ENCODE measurements at regions not wholly inside any gene's neighbourhood (a gene's known extent, or its start where the extent isn't known, plus 50 kb on each side); places are given as distances from the start of the nearest gene placed in this dataset.
"Not testable (repeated sequence)": the region's sequence is repeated elsewhere in the genome, so short reads cannot be mapped to it uniquely, and the experiment has no call there.

DNA sequence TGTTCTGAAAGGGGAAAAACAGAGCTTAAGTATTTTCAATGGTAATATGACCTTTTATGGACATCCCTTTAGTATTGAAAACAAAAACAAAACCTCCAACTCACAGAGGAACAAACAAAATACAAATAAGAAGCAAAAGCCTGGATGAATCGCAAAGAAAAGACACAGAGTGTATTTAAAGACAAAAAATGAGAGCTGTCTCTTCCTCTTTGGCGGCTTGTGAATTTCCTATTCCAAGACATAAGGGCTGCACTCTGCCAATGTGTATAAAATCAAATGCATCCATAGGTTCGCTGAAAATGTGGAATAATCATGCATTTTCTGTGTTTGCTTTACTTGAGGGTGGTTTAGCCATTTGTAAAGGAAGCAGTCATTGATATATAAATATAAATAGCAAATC is 739.3 kb upstream of the ZNF608 start:
- Histone ChIP-seq H3K27ac (peak overlapping the region in 3 of 4 donors; percentile 35 to 84 (median 77)), H3K27me3 (no peaks in the 10 kb centered on the region), H3K4me3 (no peak overlapping the region), H3K9me3 (no peaks in the 10 kb centered on the region), H3K36me3 (no peaks in the 10 kb centered on the region), H3K4me1 (peaks cover 0 to 24% (median 11%) of the 10 kb centered on the region in 4 donors)
- no peak for DNase-seq (ENCODE audit: low spot score in 2 of 2)
- no peak for TF ChIP-seq POLR2A (IDR thresholded peaks at IDR 0.05)
- TF ChIP-seq EP300 (IDR thresholded peaks at IDR 0.05), result no peak
- TF ChIP-seq, protein P1, sequence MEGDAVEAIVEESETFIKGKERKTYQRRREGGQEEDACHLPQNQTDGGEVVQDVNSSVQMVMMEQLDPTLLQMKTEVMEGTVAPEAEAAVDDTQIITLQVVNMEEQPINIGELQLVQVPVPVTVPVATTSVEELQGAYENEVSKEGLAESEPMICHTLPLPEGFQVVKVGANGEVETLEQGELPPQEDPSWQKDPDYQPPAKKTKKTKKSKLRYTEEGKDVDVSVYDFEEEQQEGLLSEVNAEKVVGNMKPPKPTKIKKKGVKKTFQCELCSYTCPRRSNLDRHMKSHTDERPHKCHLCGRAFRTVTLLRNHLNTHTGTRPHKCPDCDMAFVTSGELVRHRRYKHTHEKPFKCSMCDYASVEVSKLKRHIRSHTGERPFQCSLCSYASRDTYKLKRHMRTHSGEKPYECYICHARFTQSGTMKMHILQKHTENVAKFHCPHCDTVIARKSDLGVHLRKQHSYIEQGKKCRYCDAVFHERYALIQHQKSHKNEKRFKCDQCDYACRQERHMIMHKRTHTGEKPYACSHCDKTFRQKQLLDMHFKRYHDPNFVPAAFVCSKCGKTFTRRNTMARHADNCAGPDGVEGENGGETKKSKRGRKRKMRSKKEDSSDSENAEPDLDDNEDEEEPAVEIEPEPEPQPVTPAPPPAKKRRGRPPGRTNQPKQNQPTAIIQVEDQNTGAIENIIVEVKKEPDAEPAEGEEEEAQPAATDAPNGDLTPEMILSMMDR (IDR thresholded peaks at IDR 0.05), result no peak
- WGBS, 2 donors, result 50 to 59% methylated on average over 3 of the region's 3 CpGs

DNA sequence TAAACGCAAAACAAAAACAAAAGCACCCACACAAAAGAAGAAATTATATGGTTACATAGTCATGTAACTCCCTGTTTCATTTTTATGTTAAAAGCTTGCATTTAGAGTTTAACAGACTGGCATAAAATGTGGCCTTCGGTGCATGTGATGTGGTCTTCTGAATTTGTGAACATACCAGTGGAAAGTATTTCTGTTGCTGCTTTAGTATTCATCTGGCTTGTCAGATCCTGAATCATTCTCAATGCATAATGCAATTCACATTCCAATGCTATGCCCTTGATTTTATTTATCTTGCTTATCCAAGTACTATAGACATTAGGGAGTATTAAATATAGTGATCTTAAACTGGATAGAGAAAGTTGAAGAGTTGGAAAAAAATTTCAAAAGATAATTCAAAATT is 740.2 kb upstream of the ZNF608 start:
- Histone ChIP-seq H3K4me3 (no peak overlapping the region), H3K4me1 (peaks cover 0 to 24% (median 11%) of the 10 kb centered on the region in 4 donors), H3K27me3 (no peaks in the 10 kb centered on the region), H3K36me3 (no peaks in the 10 kb centered on the region), H3K27ac (no peak overlapping the region), H3K9me3 (no peaks in the 10 kb centered on the region)
- DNase-seq (ENCODE audit: low spot score in 2 of 2), result no peak
- no peak for TF ChIP-seq POLR2A (IDR thresholded peaks at IDR 0.05)
- TF ChIP-seq EP300 (IDR thresholded peaks at IDR 0.05), result no peak
- TF ChIP-seq, protein P1 (IDR thresholded peaks at IDR 0.05), result no peak
- WGBS, 2 donors, result 78 to 79% methylated on average over 2 of the region's 2 CpGs

DNA sequence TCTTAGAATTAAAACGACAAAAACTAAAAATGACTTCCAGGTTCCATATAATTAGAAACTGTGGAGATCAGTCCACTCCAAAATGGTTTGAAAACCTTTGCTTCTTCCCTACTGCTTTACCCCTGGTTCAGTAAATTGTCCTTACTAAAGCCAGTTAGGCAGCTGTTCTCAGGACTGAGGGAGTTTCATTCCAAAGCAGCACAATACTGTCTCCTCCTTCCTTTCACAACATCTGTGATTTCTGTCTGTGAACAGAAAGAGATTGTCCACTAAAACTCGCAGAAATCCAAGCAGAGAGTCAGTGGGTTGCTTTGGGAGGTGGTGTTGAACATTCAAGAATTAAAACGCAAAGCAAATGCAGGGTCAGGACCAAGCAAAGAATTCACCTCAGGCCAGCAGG is 740.8 kb upstream of the ZNF608 start:
- no peaks in the 10 kb centered on the region for H3K36me3 ChIP-seq
- DNase-seq (ENCODE audit: low spot score in 2 of 2), result no peak
- 60 to 61% methylated on average over 3 of the region's 3 CpGs for WGBS, 2 donors
- no peak overlapping the region for H3K4me3 ChIP-seq
- H3K27me3 ChIP-seq, result no peaks in the 10 kb centered on the region
- H3K27ac ChIP-seq, result no peak overlapping the region
- TF ChIP-seq EP300 (IDR thresholded peaks at IDR 0.05), result no peak
- TF ChIP-seq, protein P1 (IDR thresholded peaks at IDR 0.05), result no peak
- TF ChIP-seq POLR2A (IDR thresholded peaks at IDR 0.05), result no peak
- H3K4me1 ChIP-seq, result peaks cover 0 to 25% (median 11%) of the 10 kb centered on the region in 4 donors
- H3K9me3 ChIP-seq, result no peaks in the 10 kb centered on the region

DNA sequence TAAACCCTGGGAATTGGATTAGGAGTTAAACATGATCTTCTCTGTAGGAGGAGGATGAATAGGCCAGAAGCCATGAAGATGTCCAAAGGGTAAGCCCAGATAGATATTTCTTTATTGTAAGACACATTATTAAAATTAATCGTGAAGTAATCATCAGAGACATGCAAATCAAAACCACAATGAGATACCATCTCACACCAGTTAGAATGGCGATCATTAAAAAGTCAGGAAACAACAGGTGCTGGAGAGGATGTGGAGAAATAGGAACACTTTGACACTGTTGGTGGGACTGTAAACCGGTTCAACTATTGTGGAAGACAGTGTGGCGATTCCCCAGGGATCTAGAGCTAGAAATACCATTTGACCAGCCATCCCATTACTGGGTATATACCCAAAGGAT is 741.2 kb upstream of the ZNF608 start:
- WGBS, 2 donors, result 89 to 96% methylated on average over 4 of the region's 4 CpGs

DNA sequence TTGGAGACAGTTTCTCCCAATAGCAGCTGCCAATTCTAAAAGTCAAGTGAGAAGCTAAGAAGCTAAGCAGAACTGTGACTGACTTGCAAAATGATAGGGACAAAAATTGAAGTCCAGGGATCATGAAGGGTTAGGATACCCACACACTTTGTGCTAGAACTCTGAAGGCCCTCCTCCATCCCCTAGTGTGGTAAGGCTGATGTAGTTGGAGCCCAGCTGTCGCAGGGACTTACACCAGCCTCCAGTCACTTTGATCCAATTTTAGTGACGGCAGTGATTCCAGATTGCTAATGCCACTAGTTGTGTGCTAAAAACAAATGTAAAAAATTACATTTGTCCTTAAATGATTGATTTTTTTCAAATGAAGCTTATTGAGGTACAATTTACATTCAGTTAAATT is 742.7 kb upstream of the ZNF608 start:
- TF ChIP-seq EP300 (IDR thresholded peaks at IDR 0.05) (no peak), POLR2A (IDR thresholded peaks at IDR 0.05) (no peak)
- TF ChIP-seq, protein P1 (IDR thresholded peaks at IDR 0.05), result no peak
- WGBS, 2 donors, result 94 to 100% methylated on average over 2 of the region's 2 CpGs
- Histone ChIP-seq H3K27ac (no peak overlapping the region), H3K9me3 (no peaks in the 10 kb centered on the region), H3K36me3 (no peaks in the 10 kb centered on the region), H3K4me1 (peaks cover 0 to 23% (median 11%) of the 10 kb centered on the region in 4 donors), H3K27me3 (no peaks in the 10 kb centered on the region), H3K4me3 (no peak overlapping the region)
- no peak for DNase-seq (ENCODE audit: low spot score in 2 of 2)

More for the DNA sequence above, 741.2 kb upstream of the ZNF608 start:
- H3K4me1 ChIP-seq, result peaks cover 0 to 26% (median 11%) of the 10 kb centered on the region in 4 donors
- H3K27me3 ChIP-seq; H3K9me3 ChIP-seq; H3K36me3 ChIP-seq; H3K4me3 ChIP-seq; H3K27ac ChIP-seq; DNase-seq (ENCODE audit: low spot score in 2 of 2): not testable (repeated sequence)

DNA sequence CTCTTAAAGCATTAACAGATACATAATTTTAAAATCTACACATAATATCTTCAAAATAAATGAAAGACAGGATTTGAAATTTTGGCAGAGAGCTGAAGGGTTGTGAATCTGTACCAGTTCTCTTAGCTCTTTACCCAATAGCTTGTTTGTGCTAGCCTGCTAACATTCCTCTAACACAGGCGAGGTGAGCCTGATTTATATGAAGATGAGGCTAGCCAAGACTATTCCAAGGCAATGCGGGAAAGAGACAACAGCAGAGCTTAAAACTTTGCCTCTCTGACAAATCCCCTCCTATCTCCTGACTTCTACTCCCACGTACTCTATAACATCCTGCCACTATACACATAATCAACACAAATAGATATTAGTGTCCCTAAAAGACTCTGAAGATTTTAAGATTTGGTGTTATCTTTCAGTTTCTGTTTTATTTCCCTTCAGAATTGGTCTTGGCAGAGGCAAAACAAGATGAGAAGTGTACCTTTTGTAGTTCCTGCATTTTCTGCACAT is 745.6 kb upstream of the ZNF608 start:
- H3K9me3 ChIP-seq, result no peaks in the 10 kb centered on the region
- H3K36me3 ChIP-seq, result no peaks in the 10 kb centered on the region
- DNase-seq (ENCODE audit: low spot score in 2 of 2), result no peak
- TF ChIP-seq, protein P1 (IDR thresholded peaks at IDR 0.05), result no peak
- TF ChIP-seq POLR2A (IDR thresholded peaks at IDR 0.05), result no peak
- no peak for TF ChIP-seq EP300 (IDR thresholded peaks at IDR 0.05)
- no peaks in the 10 kb centered on the region for H3K27me3 ChIP-seq
- H3K27ac ChIP-seq, result no peak overlapping the region
- no peak overlapping the region for H3K4me3 ChIP-seq
- H3K4me1 ChIP-seq, result peaks cover 0 to 2% (median 0%) of the 10 kb centered on the region in 4 donors
- 61 to 70% methylated on average over 3 of the region's 3 CpGs for WGBS, 2 donors

Data from tibial nerve (tissue), 4 donors.